ENCODE measurements at regions not wholly inside any gene's neighbourhood (a gene's known extent, or its start where the extent isn't known, plus 50 kb on each side); places are given as distances from the start of the nearest gene placed in this dataset.

DNA sequence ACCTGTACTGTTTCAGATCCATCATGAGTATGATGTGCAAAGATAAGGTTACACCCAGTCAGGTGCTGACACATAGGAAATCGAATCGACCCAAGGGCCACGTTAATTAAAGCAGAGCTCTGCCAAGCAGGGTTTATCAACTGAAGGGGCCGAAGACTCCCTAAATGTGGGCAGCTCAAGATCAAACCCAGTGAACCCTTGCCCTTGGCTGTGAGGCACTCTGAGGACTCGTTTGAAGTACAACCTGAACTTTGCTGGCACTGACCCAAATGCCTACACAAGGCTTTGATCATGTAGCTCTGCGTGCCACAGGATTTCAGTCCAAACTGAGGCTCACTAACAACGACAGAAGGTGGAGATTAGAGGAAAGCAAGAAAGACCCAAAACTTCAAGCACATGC, 352.1 kb downstream of the MTX2 start:
- no peaks in the 10 kb centered on the region for H3K36me3 ChIP-seq
- H3K9me3 ChIP-seq (ENCODE audit: severe bottlenecking) = peaks cover 7% of the 10 kb centered on the region
- H3K27me3 ChIP-seq (ENCODE audit: insufficient read depth, low read depth, severe bottlenecking) = peaks cover 70% of the 10 kb centered on the region
- no peak overlapping the region for H3K4me3 ChIP-seq (ENCODE audit: low read depth, low read length)
- DNase-seq = no peak
- TF ChIP-seq, protein P1, sequence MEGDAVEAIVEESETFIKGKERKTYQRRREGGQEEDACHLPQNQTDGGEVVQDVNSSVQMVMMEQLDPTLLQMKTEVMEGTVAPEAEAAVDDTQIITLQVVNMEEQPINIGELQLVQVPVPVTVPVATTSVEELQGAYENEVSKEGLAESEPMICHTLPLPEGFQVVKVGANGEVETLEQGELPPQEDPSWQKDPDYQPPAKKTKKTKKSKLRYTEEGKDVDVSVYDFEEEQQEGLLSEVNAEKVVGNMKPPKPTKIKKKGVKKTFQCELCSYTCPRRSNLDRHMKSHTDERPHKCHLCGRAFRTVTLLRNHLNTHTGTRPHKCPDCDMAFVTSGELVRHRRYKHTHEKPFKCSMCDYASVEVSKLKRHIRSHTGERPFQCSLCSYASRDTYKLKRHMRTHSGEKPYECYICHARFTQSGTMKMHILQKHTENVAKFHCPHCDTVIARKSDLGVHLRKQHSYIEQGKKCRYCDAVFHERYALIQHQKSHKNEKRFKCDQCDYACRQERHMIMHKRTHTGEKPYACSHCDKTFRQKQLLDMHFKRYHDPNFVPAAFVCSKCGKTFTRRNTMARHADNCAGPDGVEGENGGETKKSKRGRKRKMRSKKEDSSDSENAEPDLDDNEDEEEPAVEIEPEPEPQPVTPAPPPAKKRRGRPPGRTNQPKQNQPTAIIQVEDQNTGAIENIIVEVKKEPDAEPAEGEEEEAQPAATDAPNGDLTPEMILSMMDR (IDR thresholded peaks at IDR 0.05; ENCODE audit: low read depth, low read length) = no peak
- H3K27ac ChIP-seq = no peak overlapping the region

DNA sequence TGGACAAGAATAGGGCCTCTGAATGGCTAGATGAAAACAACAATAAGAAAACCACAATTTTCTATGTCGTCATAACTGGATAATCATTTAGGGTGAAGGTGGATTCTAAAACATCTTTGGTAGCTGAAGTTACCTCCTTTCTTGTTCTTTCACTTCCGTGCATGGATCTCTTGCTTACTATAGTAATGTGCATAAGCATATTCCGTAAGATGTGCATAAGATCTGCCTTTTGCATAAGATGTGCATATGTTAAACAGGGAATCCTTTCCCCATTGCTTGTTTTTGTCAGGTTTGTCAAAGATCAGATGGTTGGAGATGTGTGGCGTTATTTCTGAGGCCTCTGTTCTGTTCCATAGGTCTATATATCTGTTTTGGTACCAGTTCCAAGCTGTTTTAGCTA, 353.6 kb downstream of the MTX2 start:
- Histone ChIP-seq H3K27ac (no peak overlapping the region), H3K4me3 (ENCODE audit: low read depth, low read length) (no peak overlapping the region), H3K9me3 (ENCODE audit: severe bottlenecking) (peaks cover 7% of the 10 kb centered on the region), H3K27me3 (ENCODE audit: insufficient read depth, low read depth, severe bottlenecking) (peaks cover 83% of the 10 kb centered on the region), H3K36me3 (no peaks in the 10 kb centered on the region)
- TF ChIP-seq, protein P1 (IDR thresholded peaks at IDR 0.05; ENCODE audit: low read depth, low read length) = no peak
- DNase-seq = no peak

DNA sequence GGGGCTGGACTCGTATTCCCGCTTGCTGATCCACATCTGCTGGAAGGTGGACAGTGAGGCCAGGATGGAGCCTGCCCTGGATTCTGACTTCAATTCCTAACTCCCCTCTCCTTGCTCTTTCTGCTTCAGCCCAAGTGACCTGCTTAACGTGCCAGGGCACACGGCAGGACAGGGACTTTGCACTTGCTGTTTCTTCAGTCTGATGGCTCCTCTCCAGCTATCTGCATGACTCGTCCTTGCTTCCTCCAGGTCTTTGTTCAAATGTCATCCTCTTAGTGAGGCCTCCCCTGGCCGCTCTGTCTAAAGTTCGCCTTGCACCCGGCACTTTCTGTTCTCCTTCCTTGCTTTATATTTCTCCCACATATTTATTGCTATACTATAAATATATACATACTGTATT, 357.6 kb downstream of the MTX2 start:
- TF ChIP-seq, protein P1 (IDR thresholded peaks at IDR 0.05; ENCODE audit: low read depth, low read length) = no peak
- Histone ChIP-seq H3K27me3 (ENCODE audit: insufficient read depth, low read depth, severe bottlenecking) (peaks cover 77% of the 10 kb centered on the region), H3K9me3 (ENCODE audit: severe bottlenecking) (peaks cover 4% of the 10 kb centered on the region), H3K27ac (no peak overlapping the region), H3K4me3 (ENCODE audit: low read depth, low read length) (no peak overlapping the region), H3K36me3 (no peaks in the 10 kb centered on the region)
- DNase-seq = no peak

- peaks cover 71% of the 10 kb centered on the region for H3K27me3 ChIP-seq (ENCODE audit: insufficient read depth, low read depth, severe bottlenecking)
- TF ChIP-seq, protein P1 (IDR thresholded peaks at IDR 0.05; ENCODE audit: low read depth, low read length) = no peak
- no peaks in the 10 kb centered on the region for H3K9me3 ChIP-seq (ENCODE audit: severe bottlenecking)
- no peaks in the 10 kb centered on the region for H3K36me3 ChIP-seq
- no peak overlapping the region for H3K27ac ChIP-seq
- DNase-seq = no peak
- H3K4me3 ChIP-seq (ENCODE audit: low read depth, low read length) = no peak overlapping the region
Observed at GRCh38 chr2:176628438-176628837, 359.2 kb downstream of the MTX2 start.

- Histone ChIP-seq H3K27ac (no peak overlapping the region), H3K27me3 (ENCODE audit: insufficient read depth, low read depth, severe bottlenecking) (peaks cover 83% of the 10 kb centered on the region), H3K36me3 (no peaks in the 10 kb centered on the region), H3K9me3 (ENCODE audit: severe bottlenecking) (no peaks in the 10 kb centered on the region), H3K4me3 (ENCODE audit: low read depth, low read length) (no peak overlapping the region)
- TF ChIP-seq, protein P1 (IDR thresholded peaks at IDR 0.05; ENCODE audit: low read depth, low read length) = no peak
- DNase-seq = no peak
Observed at GRCh38 chr2:176633754-176634153, 364.5 kb downstream of the MTX2 start.

DNA sequence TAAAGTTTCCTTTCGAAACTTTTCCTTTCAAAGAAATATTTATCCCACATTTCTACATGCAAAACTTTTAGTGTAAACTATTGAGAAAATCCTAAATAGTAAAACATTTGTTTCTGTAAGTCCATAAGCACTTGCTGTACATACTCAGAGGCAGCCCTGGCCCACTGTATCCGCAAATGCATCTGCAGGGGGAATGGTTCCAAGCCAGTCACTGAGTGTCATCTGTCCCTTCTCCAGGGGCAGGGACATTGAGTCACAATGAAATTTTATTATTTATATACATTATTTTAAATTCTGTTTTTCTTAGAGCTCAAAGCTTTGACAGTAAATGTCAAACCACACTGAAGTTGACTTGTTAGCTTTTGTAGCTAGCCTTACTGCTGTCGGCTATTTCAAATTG, 367.2 kb downstream of the MTX2 start:
- H3K27me3 ChIP-seq (ENCODE audit: insufficient read depth, low read depth, severe bottlenecking) = peaks cover 88% of the 10 kb centered on the region
- H3K4me3 ChIP-seq (ENCODE audit: low read depth, low read length) = no peak overlapping the region

More for the DNA sequence above, 367.2 kb downstream of the MTX2 start:
- Histone ChIP-seq H3K9me3 (ENCODE audit: severe bottlenecking) (no peaks in the 10 kb centered on the region), H3K27ac (no peak overlapping the region), H3K36me3 (no peaks in the 10 kb centered on the region)
- no peak for DNase-seq
- TF ChIP-seq, protein P1 (IDR thresholded peaks at IDR 0.05; ENCODE audit: low read depth, low read length) = no peak

Measured in WERI-Rb-1 (cell line).